Karpas-422 (cell line): ENCODE measurements at regions not wholly inside any gene's neighbourhood (a gene's known extent, or its start where the extent isn't known, plus 50 kb on each side); places are given as distances from the start of the nearest gene placed in this dataset.
"Not testable (repeated sequence)": the region's sequence is repeated elsewhere in the genome, so short reads cannot be mapped to it uniquely, and the experiment has no call there.

Experiments
- DNase-seq: peaks from one replicate; pipeline ENCODE4 v3.0.0-alpha.2; 2015
- H2AFZ ChIP-seq: fragments of 200-600 bp; sonication (generic); 2 replicates; pipeline ENCODE4 v1.6.1; 2014; ENCODE audit warnings: antibody characterized with exemption, low read length, mixed read lengths
- H3K27ac ChIP-seq: fragments of 200-600 bp; sonication (generic); 2 replicates; pipeline ENCODE4 v1.5.1; 2014; ENCODE audit warnings: mild to moderate bottlenecking, low read length, moderate library complexity
- H3K27me3 ChIP-seq: fragments of 200-600 bp; sonication (generic); 2 replicates; pipeline ENCODE4 v1.6.1; 2014; ENCODE audit warnings: low read length, mixed read lengths
- H3K36me3 ChIP-seq: fragments of 200-600 bp; sonication (generic); 2 replicates; pipeline ENCODE4 v1.6.1; 2014; ENCODE audit warnings: low read length, mixed read lengths; ENCODE audit not compliant: insufficient read depth
- H3K4me1 ChIP-seq: fragments of 200-600 bp; sonication (generic); 2 replicates; pipeline ENCODE4 v1.6.1; 2014; ENCODE audit warnings: mild to moderate bottlenecking, low read length, mixed read lengths
- H3K4me2 ChIP-seq: fragments of 200-600 bp; sonication (generic); 2 replicates; pipeline ENCODE4 v1.6.1; 2014; ENCODE audit warnings: low read length, low read depth, mild to moderate bottlenecking; ENCODE audit not compliant: poor library complexity, severe bottlenecking
- H3K4me3 ChIP-seq: fragments of 200-600 bp; sonication (generic); 2 replicates; pipeline ENCODE4 v1.5.1; 2014; ENCODE audit warnings: mild to moderate bottlenecking, antibody characterized with exemption, low read length, mixed read lengths
- H3K79me2 ChIP-seq: fragments of 200-600 bp; sonication (generic); 2 replicates; pipeline ENCODE4 v1.6.1; 2014; ENCODE audit warnings: mild to moderate bottlenecking, low read length, mixed read lengths
- H3K9ac ChIP-seq: fragments of 200-600 bp; sonication (generic); 2 replicates; pipeline ENCODE4 v1.6.0; 2014; ENCODE audit warnings: low read length
- H3K9me2 ChIP-seq: fragments of 200-600 bp; sonication (generic), shearing (Covaris generic); replicated peaks from 2 replicates; pipeline ENCODE4 v1.6.0; 2014; ENCODE audit warnings: mild to moderate bottlenecking, low read length, moderate library complexity; ENCODE audit not compliant: insufficient read depth
- H3K9me3 ChIP-seq: fragments of 300-700, 200-600 bp; sonication (generic); 2 replicates; pipeline ENCODE4 v1.6.1; 2014; ENCODE audit warnings: low read length, mixed read lengths
- H4K20me1 ChIP-seq: fragments of 200-600 bp; sonication (generic); 2 replicates; pipeline ENCODE4 v1.6.1; 2014; ENCODE audit warnings: mild to moderate bottlenecking, antibody characterized with exemption, low read length, low read depth; ENCODE audit not compliant: insufficient read depth

GRCh38 chr7:97928844-97929243, 56.6 kb upstream of the ASNS start:
- not testable (repeated sequence) for DNase-seq, H3K4me3 ChIP-seq, H4K20me1 ChIP-seq, H3K27me3 ChIP-seq, H3K4me1 ChIP-seq, H3K79me2 ChIP-seq, H3K36me3 ChIP-seq, H3K9ac ChIP-seq, H3K27ac ChIP-seq, H2AFZ ChIP-seq, H3K9me3 ChIP-seq, H3K4me2 ChIP-seq, H3K9me2 ChIP-seq

- H3K4me2 ChIP-seq, H3K4me1 ChIP-seq, H2AFZ ChIP-seq, H3K9me3 ChIP-seq, H4K20me1 ChIP-seq, H3K4me3 ChIP-seq, H3K9me2 ChIP-seq, H3K79me2 ChIP-seq, H3K27me3 ChIP-seq, H3K27ac ChIP-seq, H3K9ac ChIP-seq, H3K36me3 ChIP-seq: not testable (repeated sequence)
- DNase-seq = peak; percentile 76
Observed at GRCh38 chr7:97927790-97928748, 55.9 kb upstream of the ASNS start.
